ENCODE measurements at regions not wholly inside any gene's neighbourhood (a gene's known extent, or its start where the extent isn't known, plus 50 kb on each side); places are given as distances from the start of the nearest gene placed in this dataset.

DNA sequence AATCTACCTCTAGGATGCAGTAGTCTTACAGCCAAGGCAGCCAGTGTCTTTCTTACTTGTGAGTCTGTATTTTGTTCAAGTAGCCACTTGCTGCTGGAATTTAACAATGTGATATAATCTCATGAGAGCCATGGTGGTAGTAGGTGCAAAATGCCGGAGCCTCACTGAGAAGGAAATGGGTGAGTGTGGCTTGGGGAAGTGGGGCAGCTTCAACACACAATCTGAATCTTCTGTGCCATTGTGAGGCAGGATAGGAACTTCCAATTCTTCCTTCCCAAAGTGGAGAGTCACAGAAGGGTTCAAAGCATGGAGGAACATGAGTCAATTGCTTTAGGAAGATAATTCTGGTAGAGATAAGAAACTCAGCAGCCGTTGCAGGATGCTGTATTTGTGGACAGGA, 158.7 kb upstream of the APCDD1 start:
- Histone ChIP-seq H3K4me3 (no peak overlapping the region), H3K36me3 (no peaks in the 10 kb centered on the region), H3K27me3 (no peaks in the 10 kb centered on the region), H3K9me3 (no peaks in the 10 kb centered on the region), H3K27ac (no peak overlapping the region), H3K4me1 (no peaks in the 10 kb centered on the region)
- intact Hi-C loops (cut with DNase I; ENCODE audit: low total_unique reads), result loop anchor here (10.0 kb wide), 1 partner anchor 1431 kb away; no protein-coding TSS in a partner anchor
- no peak for TF ChIP-seq POLR2A (IDR thresholded peaks at IDR 0.05)
- DNase-seq (ENCODE audit: low spot score in 2 of 2), result no peak

DNA sequence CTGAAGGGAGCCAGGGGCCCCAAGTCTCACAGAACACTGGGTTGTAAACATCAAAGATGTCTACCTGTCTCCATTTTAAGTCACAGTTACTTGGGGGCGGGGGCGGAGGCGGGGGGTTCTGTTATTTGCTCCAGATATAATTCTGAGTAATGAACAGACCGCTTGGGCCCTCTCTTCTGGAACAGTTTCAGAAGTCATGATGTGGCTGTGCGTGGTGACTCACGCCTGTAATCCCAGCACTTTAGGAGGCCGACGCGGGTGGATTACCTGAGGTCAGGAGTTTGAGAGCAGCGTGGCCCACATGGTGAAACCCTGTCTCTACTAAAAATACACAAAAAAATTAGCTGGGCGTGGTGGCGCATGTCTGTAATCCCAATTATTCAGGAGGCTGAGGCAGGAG, 157.9 kb upstream of the APCDD1 start:
- H3K4me3 ChIP-seq, result no peak overlapping the region
- intact Hi-C loops (cut with DNase I; ENCODE audit: low total_unique reads), result loop anchor here (10.0 kb wide), 1 partner anchor 1432 kb away; no protein-coding TSS in a partner anchor

DNA sequence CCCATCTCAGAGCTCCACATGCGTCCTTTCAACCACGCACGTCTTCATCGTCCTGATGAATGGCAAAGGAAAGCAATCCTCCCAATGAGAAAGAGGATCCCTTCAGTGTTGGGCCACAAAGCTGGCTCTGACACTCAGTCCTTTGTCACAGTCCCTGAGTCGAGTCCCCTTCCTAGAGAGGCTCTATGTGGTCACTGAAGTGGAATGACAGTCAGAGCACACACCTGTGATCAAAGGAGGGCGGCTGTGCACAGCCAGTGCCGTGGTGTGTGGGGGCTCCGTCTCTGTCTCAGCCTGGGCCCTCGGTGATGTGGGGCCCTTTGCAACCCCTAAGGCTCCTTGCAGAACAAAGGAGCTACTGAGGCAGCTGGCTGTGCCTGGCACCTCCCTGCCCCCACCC, 157.3 kb upstream of the APCDD1 start:
- TF ChIP-seq, protein P1, sequence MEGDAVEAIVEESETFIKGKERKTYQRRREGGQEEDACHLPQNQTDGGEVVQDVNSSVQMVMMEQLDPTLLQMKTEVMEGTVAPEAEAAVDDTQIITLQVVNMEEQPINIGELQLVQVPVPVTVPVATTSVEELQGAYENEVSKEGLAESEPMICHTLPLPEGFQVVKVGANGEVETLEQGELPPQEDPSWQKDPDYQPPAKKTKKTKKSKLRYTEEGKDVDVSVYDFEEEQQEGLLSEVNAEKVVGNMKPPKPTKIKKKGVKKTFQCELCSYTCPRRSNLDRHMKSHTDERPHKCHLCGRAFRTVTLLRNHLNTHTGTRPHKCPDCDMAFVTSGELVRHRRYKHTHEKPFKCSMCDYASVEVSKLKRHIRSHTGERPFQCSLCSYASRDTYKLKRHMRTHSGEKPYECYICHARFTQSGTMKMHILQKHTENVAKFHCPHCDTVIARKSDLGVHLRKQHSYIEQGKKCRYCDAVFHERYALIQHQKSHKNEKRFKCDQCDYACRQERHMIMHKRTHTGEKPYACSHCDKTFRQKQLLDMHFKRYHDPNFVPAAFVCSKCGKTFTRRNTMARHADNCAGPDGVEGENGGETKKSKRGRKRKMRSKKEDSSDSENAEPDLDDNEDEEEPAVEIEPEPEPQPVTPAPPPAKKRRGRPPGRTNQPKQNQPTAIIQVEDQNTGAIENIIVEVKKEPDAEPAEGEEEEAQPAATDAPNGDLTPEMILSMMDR (IDR thresholded peaks at IDR 0.05), result no peak
- H3K36me3 ChIP-seq, result no peaks in the 10 kb centered on the region

More for the DNA sequence above, 157.9 kb upstream of the APCDD1 start:
- Histone ChIP-seq H3K27me3 (no peaks in the 10 kb centered on the region), H3K36me3 (no peaks in the 10 kb centered on the region), H3K27ac (no peak overlapping the region), H3K4me1 (no peaks in the 10 kb centered on the region), H3K9me3 (no peaks in the 10 kb centered on the region)
- TF ChIP-seq POLR2A (IDR thresholded peaks at IDR 0.05), result no peak
- TF ChIP-seq, protein P1 (IDR thresholded peaks at IDR 0.05), result no peak
- no peak for TF ChIP-seq POLR2AphosphoS5 (IDR thresholded peaks at IDR 0.05)
- no peak for DNase-seq (ENCODE audit: low spot score in 2 of 2)

DNA sequence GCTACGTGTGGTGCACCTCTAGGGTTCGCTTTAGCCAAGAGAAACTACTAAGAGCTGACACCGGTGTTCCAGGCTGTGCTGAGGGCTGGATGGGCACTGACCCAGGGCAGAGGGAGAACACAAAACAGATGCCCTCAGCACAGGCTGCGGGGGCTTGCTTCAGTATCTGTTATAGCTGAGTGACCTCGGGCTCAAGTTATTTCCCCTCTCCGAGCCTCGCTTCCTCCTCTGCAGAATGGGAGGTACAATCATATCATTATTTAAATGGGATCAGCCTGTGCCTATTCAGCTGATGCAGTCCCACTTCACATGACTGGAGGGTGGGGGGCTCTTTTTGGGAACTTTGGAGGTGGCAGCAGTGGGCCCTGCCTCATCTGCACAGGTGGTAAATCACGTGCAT, 156.1 kb upstream of the APCDD1 start:
- Histone ChIP-seq H3K4me1 (no peaks in the 10 kb centered on the region), H3K4me3 (no peak overlapping the region), H3K27ac (no peak overlapping the region), H3K9me3 (no peaks in the 10 kb centered on the region), H3K27me3 (no peaks in the 10 kb centered on the region), H3K36me3 (no peaks in the 10 kb centered on the region)
- TF ChIP-seq POLR2AphosphoS5 (IDR thresholded peaks at IDR 0.05) (no peak), POLR2A (IDR thresholded peaks at IDR 0.05) (no peak)
- TF ChIP-seq, protein P1 (IDR thresholded peaks at IDR 0.05), result no peak
- DNase-seq (ENCODE audit: low spot score in 2 of 2), result no peak
- intact Hi-C loops (cut with DNase I; ENCODE audit: low total_unique reads), result loop anchor here (10.0 kb wide), 1 partner anchor 1434 kb away; no protein-coding TSS in a partner anchor

More for the DNA sequence above, 157.3 kb upstream of the APCDD1 start:
- no peaks in the 10 kb centered on the region for H3K27me3 ChIP-seq
- no peak for DNase-seq (ENCODE audit: low spot score in 2 of 2)
- no peaks in the 10 kb centered on the region for H3K4me1 ChIP-seq
- intact Hi-C loops (cut with DNase I; ENCODE audit: low total_unique reads), result loop anchor here (10.0 kb wide), 1 partner anchor 1432 kb away; no protein-coding TSS in a partner anchor
- H3K9me3 ChIP-seq, result no peaks in the 10 kb centered on the region
- H3K4me3 ChIP-seq, result no peak overlapping the region
- no peak overlapping the region for H3K27ac ChIP-seq

DNA sequence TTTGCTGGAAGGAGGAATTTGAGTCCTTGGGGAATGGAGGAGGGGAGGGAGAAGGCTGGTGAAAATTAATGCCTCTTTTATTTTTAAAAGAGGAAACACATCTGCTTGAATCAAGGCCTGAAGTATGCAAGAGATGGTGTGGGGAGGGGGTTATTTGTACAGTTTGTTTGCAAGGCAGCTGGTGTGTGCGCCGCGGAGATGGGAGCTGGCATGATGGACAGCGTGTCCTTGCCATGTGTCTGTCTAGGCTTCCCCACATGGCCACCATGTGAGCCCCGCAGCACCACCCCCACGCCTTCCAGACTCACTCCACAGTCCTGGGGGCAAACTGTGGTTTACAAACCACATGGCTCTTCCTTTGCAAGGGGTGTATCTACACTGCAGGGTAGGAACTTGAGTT, 154.8 kb upstream of the APCDD1 start:
- H3K4me3 ChIP-seq, result no peak overlapping the region
- no peaks in the 10 kb centered on the region for H3K9me3 ChIP-seq
- intact Hi-C loops (cut with DNase I; ENCODE audit: low total_unique reads), result loop anchor here (10.0 kb wide), 1 partner anchor 1435 kb away; no protein-coding TSS in a partner anchor
- H3K4me1 ChIP-seq, result no peaks in the 10 kb centered on the region
- no peak overlapping the region for H3K27ac ChIP-seq
- no peaks in the 10 kb centered on the region for H3K27me3 ChIP-seq
- H3K36me3 ChIP-seq, result no peaks in the 10 kb centered on the region
- DNase-seq (ENCODE audit: low spot score in 2 of 2), result no peak
- no peak for TF ChIP-seq POLR2A (IDR thresholded peaks at IDR 0.05)
- no peak for TF ChIP-seq POLR2AphosphoS5 (IDR thresholded peaks at IDR 0.05)
- TF ChIP-seq, protein P1 (IDR thresholded peaks at IDR 0.05), result no peak

DNA sequence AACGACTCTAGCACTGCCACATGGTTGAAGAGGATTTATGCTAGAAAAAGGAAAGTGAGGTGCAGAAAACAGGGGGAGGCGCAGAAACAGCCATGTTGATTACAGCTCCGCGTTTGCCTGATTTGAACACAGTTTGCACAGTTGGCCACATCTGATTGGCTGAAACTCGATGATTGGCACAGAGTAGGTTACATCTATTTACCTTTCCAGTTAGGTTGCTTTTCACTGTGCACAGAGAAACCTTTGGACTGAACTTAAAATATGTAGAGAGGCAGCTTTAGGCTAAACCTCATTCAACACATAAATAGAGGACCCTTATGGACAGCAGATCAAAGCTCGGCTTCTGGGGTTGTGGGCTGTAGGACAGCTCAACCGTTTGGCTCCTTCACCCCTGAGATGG, 153.7 kb upstream of the APCDD1 start:
- Histone ChIP-seq H3K27ac (no peak overlapping the region), H3K27me3 (no peaks in the 10 kb centered on the region), H3K4me3 (no peak overlapping the region), H3K36me3 (no peaks in the 10 kb centered on the region), H3K9me3 (no peaks in the 10 kb centered on the region), H3K4me1 (no peaks in the 10 kb centered on the region)
- intact Hi-C loops (cut with DNase I; ENCODE audit: low total_unique reads), result no loop called here
- TF ChIP-seq POLR2AphosphoS5 (IDR thresholded peaks at IDR 0.05) (no peak), POLR2A (IDR thresholded peaks at IDR 0.05) (no peak)
- TF ChIP-seq, protein P1 (IDR thresholded peaks at IDR 0.05), result no peak
- no peak for DNase-seq (ENCODE audit: low spot score in 2 of 2)

Data from breast epithelium (tissue), 4 donors.